Stimulated activated effector memory CD8-positive, alpha-beta T cell treated with anti-CD3 and anti-CD28 coated beads, Interleukin-12 subunit alpha, Interleukin-12 subunit beta, amount 100 ng/mL, for 72 hours (primary cell): ENCODE measurements at regions not wholly inside any gene's neighbourhood (a gene's known extent, or its start where the extent isn't known, plus 50 kb on each side); places are given as distances from the start of the nearest gene placed in this dataset.

Experiments used
- ATAC-seq: fragments of 150-1000 bp; cut with Tn5 transposase; 2 replicates; pipeline ENCODE4 v1.10.0; 2021
- DNase-seq, 2 donors: peaks; one replicate each; pipeline ENCODE4 v3.0.0; 2021 to 2022; ENCODE audit warnings: low spot score in 2 of 2
- H3K27ac Mint-ChIP-seq: one replicate; pipeline ENCODE4 v1.8.0; 2022; ENCODE audit warnings: mild to moderate bottlenecking, mixed read lengths
- H3K36me3 Mint-ChIP-seq: one replicate; pipeline ENCODE4 v1.8.0; 2022; ENCODE audit warnings: mild to moderate bottlenecking, mixed read lengths
- H3K4me1 Mint-ChIP-seq: one replicate; pipeline ENCODE4 v1.8.0; 2022; ENCODE audit warnings: mixed read lengths
- H3K4me3 Mint-ChIP-seq: one replicate; pipeline ENCODE4 v1.8.0; 2022; ENCODE audit warnings: mild to moderate bottlenecking, mixed read lengths
- H3K9me3 Mint-ChIP-seq: one replicate; pipeline ENCODE4 v1.8.0; 2022; ENCODE audit warnings: mixed read lengths

GRCh38 chr7:88492153-88492552, 185.5 kb upstream of the STEAP4 start:
- ATAC-seq (no peak), DNase-seq (no peak)
- Mint-ChIP-seq H3K9me3 (peaks cover 8% of the 10 kb centered on the region), H3K4me1 (no peaks in the 10 kb centered on the region), H3K4me3 (no peak overlapping the region), H3K27ac (no peak overlapping the region), H3K36me3 (no peaks in the 10 kb centered on the region)

GRCh38 chr7:88490874-88491273, 184.2 kb upstream of the STEAP4 start:
- Mint-ChIP-seq H3K36me3 (no peaks in the 10 kb centered on the region), H3K27ac (no peak overlapping the region), H3K4me1 (no peaks in the 10 kb centered on the region), H3K9me3 (peaks cover 8% of the 10 kb centered on the region), H3K4me3 (no peak overlapping the region)
- no peak for ATAC-seq
- no peak for DNase-seq

- Mint-ChIP-seq H3K4me3 (no peak overlapping the region), H3K36me3 (no peaks in the 10 kb centered on the region), H3K9me3 (peaks cover 8% of the 10 kb centered on the region), H3K27ac (no peak overlapping the region), H3K4me1 (no peaks in the 10 kb centered on the region)
- ATAC-seq (no peak), DNase-seq (no peak)
These were observed 183.5 kb upstream of the STEAP4 start for GRCh38 chr7:88490161-88490560.

GRCh38 chr7:88485821-88486220, 179.1 kb upstream of the STEAP4 start:
- Mint-ChIP-seq H3K4me3 (no peak overlapping the region), H3K27ac (no peak overlapping the region), H3K36me3 (no peaks in the 10 kb centered on the region), H3K4me1 (no peaks in the 10 kb centered on the region), H3K9me3 (peaks cover 5% of the 10 kb centered on the region)
- no peak for DNase-seq
- ATAC-seq, result no peak

GRCh38 chr7:88484551-88484950, 177.9 kb upstream of the STEAP4 start:
- ATAC-seq (no peak), DNase-seq (no peak)
- no peaks in the 10 kb centered on the region for H3K36me3 Mint-ChIP-seq
- peaks cover 5% of the 10 kb centered on the region for H3K9me3 Mint-ChIP-seq
- H3K4me3 Mint-ChIP-seq, result no peak overlapping the region
- H3K4me1 Mint-ChIP-seq, result no peaks in the 10 kb centered on the region
- no peak overlapping the region for H3K27ac Mint-ChIP-seq

DNA sequence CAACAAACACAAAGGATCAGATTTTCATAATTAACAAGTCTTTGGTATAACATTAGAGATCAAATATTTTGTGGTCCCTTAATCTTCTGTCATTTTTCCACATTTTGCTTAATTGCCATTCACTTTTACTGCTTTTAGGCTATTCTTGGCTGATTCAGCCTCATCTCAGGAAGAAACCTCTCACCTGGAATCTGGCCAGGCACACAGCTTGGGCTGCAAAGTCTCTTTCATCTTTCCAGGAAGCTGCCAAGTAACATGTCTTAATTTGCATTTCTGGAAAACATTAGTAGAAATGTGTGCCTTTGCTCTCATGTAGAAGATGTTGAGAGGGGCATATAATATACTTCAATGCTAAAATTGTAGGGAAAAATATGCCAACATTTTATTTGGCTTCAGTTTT, 174.2 kb upstream of the STEAP4 start:
- DNase-seq, result no peak

GRCh38 chr7:88480271-88480670, 173.6 kb upstream of the STEAP4 start:
- ATAC-seq, result no peak
- no peak overlapping the region for H3K27ac Mint-ChIP-seq
- DNase-seq, result no peak
- no peak overlapping the region for H3K4me3 Mint-ChIP-seq
- no peaks in the 10 kb centered on the region for H3K4me1 Mint-ChIP-seq
- no peaks in the 10 kb centered on the region for H3K9me3 Mint-ChIP-seq
- H3K36me3 Mint-ChIP-seq, result no peaks in the 10 kb centered on the region

More for the DNA sequence above, 174.2 kb upstream of the STEAP4 start:
- Mint-ChIP-seq H3K4me3 (no peak overlapping the region), H3K4me1 (no peaks in the 10 kb centered on the region), H3K9me3 (no peaks in the 10 kb centered on the region), H3K27ac (no peak overlapping the region), H3K36me3 (no peaks in the 10 kb centered on the region)
- ATAC-seq, result no peak

GRCh38 chr7:88477976-88478375, 171.3 kb upstream of the STEAP4 start:
- no peak for ATAC-seq

DNA sequence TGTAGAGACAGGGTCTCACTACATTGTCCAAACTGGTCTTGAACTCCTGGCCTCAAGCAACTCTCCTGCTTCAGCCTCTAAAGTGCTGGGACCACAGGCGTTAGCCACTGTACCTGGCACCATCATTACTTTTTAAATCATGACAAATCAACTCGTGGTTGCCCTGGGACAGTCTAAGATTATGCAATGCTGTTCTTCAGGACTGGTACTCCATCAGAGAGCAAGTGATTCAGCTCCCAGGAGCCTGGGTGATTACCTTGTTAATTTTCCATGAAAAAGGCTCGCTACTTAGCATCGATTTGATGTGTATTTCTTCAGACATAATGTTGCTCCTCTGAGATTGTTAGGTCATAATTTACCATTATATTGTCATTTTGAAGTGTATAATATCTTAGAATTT, 158.9 kb upstream of the STEAP4 start:
- H3K4me3 Mint-ChIP-seq, result no peak overlapping the region
- H3K4me1 Mint-ChIP-seq, result no peaks in the 10 kb centered on the region
- no peaks in the 10 kb centered on the region for H3K36me3 Mint-ChIP-seq
- ATAC-seq (no peak), DNase-seq (no peak)
- H3K9me3 Mint-ChIP-seq, result peaks cover 11% of the 10 kb centered on the region
- no peak overlapping the region for H3K27ac Mint-ChIP-seq

More at GRCh38 chr7:88477976-88478375, 171.3 kb upstream of the STEAP4 start:
- no peak overlapping the region for H3K4me3 Mint-ChIP-seq
- no peaks in the 10 kb centered on the region for H3K9me3 Mint-ChIP-seq
- H3K27ac Mint-ChIP-seq, result no peak overlapping the region
- no peaks in the 10 kb centered on the region for H3K4me1 Mint-ChIP-seq
- H3K36me3 Mint-ChIP-seq, result no peaks in the 10 kb centered on the region
- DNase-seq, result no peak

DNA sequence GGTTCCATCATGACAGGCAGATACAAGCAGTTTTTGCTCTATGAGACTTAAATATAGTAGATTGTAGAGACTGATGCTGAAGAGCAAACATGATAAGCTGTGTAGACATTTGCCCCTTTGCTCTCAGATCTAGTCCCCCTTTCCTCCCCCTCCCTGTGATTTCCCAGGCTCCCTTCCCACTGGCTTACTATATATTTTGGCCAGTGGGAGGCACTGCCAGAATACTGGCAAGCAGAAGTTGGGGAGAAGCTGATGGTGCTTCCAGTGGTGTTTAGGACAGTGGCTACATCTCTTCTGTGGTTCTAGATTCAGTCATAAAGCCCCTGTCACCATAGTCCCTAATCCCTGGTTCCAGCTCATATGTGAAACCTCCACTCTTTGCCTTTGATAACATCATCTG, 156.1 kb upstream of the STEAP4 start:
- ATAC-seq (no peak), DNase-seq (no peak)
- peaks cover under 1% of the 10 kb centered on the region for H3K9me3 Mint-ChIP-seq
- no peak overlapping the region for H3K4me3 Mint-ChIP-seq
- no peaks in the 10 kb centered on the region for H3K4me1 Mint-ChIP-seq
- H3K36me3 Mint-ChIP-seq, result no peaks in the 10 kb centered on the region
- no peak overlapping the region for H3K27ac Mint-ChIP-seq

DNA sequence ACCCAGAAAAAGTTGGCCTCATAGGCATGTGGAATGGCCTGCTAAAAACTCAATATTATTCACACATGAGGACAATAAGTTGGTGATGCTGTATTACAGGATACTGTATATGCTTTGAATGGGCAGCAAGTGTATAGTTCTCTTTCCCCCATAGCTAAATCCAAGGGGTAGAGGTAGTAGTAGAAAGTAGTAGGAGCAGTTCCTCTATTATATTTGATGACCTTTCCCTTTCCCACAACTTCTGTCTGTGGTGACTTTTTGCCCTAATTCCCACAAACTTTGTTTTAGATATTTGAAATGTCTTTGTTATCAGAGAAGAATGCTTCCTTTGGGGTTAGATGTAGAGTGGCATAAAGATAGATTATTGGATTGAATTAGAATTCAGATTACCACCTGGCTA, 154.0 kb upstream of the STEAP4 start:
- H3K27ac Mint-ChIP-seq, result no peak overlapping the region
- DNase-seq (no peak), ATAC-seq (no peak)
- no peaks in the 10 kb centered on the region for H3K4me1 Mint-ChIP-seq
- H3K36me3 Mint-ChIP-seq, result no peaks in the 10 kb centered on the region
- H3K4me3 Mint-ChIP-seq, result no peak overlapping the region
- no peaks in the 10 kb centered on the region for H3K9me3 Mint-ChIP-seq

DNA sequence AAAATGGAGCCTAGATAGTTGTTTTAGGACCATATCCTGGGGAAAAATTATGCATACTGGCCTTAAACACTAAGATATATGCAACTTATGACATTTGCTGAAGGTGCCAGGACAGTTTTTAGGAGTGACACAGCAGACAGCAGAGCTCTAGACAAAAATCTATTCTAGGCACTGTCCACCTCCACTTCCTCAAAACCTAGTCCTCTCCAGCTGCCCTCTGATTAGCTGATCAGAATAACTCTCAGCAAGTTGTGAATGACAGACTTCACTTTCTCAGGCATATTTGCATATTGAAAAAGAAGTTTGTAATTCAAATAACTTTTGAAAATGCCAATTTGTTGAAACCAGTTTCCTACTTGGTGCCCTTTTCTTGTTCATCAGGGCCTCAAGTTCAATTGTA, 152.3 kb upstream of the STEAP4 start:
- no peak for ATAC-seq
- no peak overlapping the region for H3K4me3 Mint-ChIP-seq
- DNase-seq, result no peak
- H3K36me3 Mint-ChIP-seq, result no peaks in the 10 kb centered on the region
- H3K27ac Mint-ChIP-seq, result no peak overlapping the region
- H3K4me1 Mint-ChIP-seq, result no peaks in the 10 kb centered on the region
- H3K9me3 Mint-ChIP-seq, result no peaks in the 10 kb centered on the region

DNA sequence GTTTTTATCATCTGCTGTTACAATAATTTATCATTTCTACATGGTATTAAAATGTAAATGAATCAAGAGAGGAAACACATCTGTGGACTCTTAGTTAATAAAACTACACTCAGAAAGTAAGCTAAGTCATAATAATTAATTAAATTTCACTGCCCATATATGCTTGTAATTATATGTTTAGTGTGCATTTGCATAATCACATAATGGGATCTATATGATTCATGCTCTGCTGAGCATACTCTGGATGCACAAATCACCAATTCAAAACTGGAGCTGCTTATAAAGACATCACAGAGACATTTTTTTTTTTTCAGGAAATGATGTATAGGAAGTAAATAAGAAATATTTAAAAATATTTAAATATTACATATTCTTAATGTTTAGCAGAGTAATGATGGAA, 151.6 kb upstream of the STEAP4 start:
- Mint-ChIP-seq H3K4me1 (no peaks in the 10 kb centered on the region), H3K36me3 (no peaks in the 10 kb centered on the region), H3K27ac (no peak overlapping the region), H3K4me3 (no peak overlapping the region), H3K9me3 (no peaks in the 10 kb centered on the region)
- ATAC-seq, result no peak
- DNase-seq, result no peak

- Mint-ChIP-seq H3K27ac (no peak overlapping the region), H3K9me3 (no peaks in the 10 kb centered on the region), H3K4me3 (no peak overlapping the region), H3K4me1 (no peaks in the 10 kb centered on the region), H3K36me3 (no peaks in the 10 kb centered on the region)
- no peak for ATAC-seq
- DNase-seq, result no peak
These were observed 150.6 kb upstream of the STEAP4 start for GRCh38 chr7:88457320-88457719.

- no peak overlapping the region for H3K4me3 Mint-ChIP-seq
- H3K36me3 Mint-ChIP-seq, result no peaks in the 10 kb centered on the region
- no peak overlapping the region for H3K27ac Mint-ChIP-seq
- no peaks in the 10 kb centered on the region for H3K9me3 Mint-ChIP-seq
- DNase-seq (no peak), ATAC-seq (no peak)
- H3K4me1 Mint-ChIP-seq, result no peaks in the 10 kb centered on the region
These were observed 149.8 kb upstream of the STEAP4 start for GRCh38 chr7:88456490-88456889.

DNA sequence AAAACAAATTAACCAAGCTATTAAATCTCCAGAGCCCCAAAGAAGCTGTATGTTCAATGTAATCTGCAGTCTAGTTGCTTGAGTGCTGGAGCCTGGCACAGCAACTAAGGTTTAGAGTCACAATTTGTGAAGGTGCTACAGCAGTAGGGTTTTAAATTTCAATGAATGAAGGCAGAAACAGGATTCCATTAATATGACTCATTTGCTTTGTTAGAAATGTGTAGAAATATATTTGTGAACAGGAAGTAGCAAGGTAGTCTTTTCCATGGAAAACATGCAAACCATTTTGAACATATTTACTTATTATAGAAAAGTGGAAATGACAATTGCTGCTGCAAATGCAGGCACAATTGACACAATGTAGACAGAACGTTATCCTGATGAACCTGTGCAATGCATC, 149.0 kb upstream of the STEAP4 start:
- no peak for DNase-seq
- Mint-ChIP-seq H3K27ac (no peak overlapping the region), H3K4me3 (no peak overlapping the region), H3K4me1 (no peaks in the 10 kb centered on the region), H3K9me3 (no peaks in the 10 kb centered on the region), H3K36me3 (no peaks in the 10 kb centered on the region)
- no peak for ATAC-seq

DNA sequence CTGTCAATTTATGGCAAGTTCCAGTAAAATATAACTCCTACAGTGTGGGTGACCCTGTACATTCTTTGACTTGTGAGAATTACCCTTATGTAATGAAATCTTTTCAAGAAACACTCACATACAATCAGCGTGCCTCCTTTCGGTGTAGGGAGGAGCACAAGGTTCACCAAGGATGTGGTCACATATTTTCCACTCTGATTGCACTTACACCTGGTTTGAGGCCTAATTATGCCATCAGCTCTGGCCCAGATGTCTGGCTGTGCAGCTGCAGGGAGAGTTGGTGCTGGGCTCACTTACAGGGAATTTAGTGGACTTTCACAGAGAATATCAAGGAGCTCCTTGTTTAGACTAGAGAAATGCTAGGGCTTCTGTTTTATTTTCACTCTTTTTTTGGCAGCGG, 146.0 kb upstream of the STEAP4 start:
- no peaks in the 10 kb centered on the region for H3K4me1 Mint-ChIP-seq
- H3K36me3 Mint-ChIP-seq, result no peaks in the 10 kb centered on the region
- no peak overlapping the region for H3K4me3 Mint-ChIP-seq
- DNase-seq, result no peak
- no peak overlapping the region for H3K27ac Mint-ChIP-seq
- no peak for ATAC-seq
- no peaks in the 10 kb centered on the region for H3K9me3 Mint-ChIP-seq
